Vagina (tissue), 2 donors: ENCODE measurements at regions not wholly inside any gene's neighbourhood (a gene's known extent, or its start where the extent isn't known, plus 50 kb on each side); places are given as distances from the start of the nearest gene placed in this dataset.

Source experiments
- DNase-seq, 2 donors: peaks; one replicate each; pipeline ENCODE4 v3.0.0-alpha.2; 2017; ENCODE audit errors: extremely low spot score in 2 of 2
- H3K27ac ChIP-seq: fragments of 200-600 bp; sonication (generic); one replicate; pipeline ENCODE4 v1.5.1; 2019
- H3K27me3 ChIP-seq: fragments of 200-600 bp; sonication (generic); one replicate; pipeline ENCODE4 v1.5.1; 2019
- H3K36me3 ChIP-seq, 2 donors: fragments of 200-600 bp; sonication (generic); one replicate each; pipeline ENCODE4 v1.5.1; 2017 to 2019
- H3K4me1 ChIP-seq: fragments of 200-600 bp; sonication (generic); one replicate; pipeline ENCODE4 v1.5.1; 2019
- H3K4me3 ChIP-seq, 2 donors: fragments of 200-600 bp; sonication (generic); 1 replicate in 1 of 2; 2 replicates in 1 of 2; pipeline ENCODE4 v1.5.1; 2016 to 2019
- H3K9me3 ChIP-seq: fragments of 200-600 bp; sonication (generic); one replicate; pipeline ENCODE4 v1.5.1; 2019
- POLR2A ChIP-seq, 2 donors: fragments of 450-650 bp; IDR thresholded peaks; one replicate each; pipeline ENCODE4 v1.6.1; 2017; ENCODE audit warnings: antibody characterized with exemption in 2 of 2, mild to moderate bottlenecking in 2 of 2, moderate library complexity in 2 of 2
- POLR2AphosphoS5 ChIP-seq, 2 donors: sonication (generic); formaldehyde crosslinking; IDR thresholded peaks; one replicate each; pipeline ENCODE4 v1.9.0; 2017; ENCODE audit warnings: antibody characterized with exemption in 2 of 2, mild to moderate bottlenecking in 2 of 2, low read depth in 1 of 2; ENCODE audit not compliant: insufficient read depth in 1 of 2
- intact Hi-C: fragments of 100-400 bp; cut with DNase I; formaldehyde crosslinking; loops from one replicate; pipeline ENCODE4 v1.15.1; 2023
- TF ChIP-seq, protein P1 (sequence below), 3 experiments: fragments of 450-650 bp in 2 of 3; fragments of 200-600 bp in 1 of 3; sonication (generic) in 1 of 3; IDR thresholded peaks; one replicate each; pipeline ENCODE4 v1.5.1; 2017 to 2019; ENCODE audit warnings: antibody characterized with exemption in 3 of 3, mild to moderate bottlenecking in 2 of 3, moderate library complexity in 2 of 3

DNA sequence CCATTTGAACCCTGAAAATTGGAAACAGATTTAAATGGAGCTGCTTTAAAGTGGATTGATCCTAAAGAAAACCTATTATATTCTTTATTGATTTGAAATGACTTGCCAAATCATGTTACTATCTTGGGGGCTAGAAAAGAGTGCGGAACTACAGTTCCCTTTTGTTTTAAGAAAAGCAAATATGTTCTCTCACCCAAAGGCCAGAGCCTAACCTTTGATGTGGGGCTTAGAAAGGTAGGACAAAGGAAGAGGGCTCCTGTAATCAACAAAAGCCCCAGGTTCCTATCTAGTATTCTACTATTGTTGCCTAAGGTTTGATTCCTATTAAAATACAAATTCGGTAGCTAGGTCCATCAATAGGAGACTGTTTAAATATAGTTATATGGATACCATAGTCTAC lies 100.8 kb upstream of the BEND6 start:
- Histone ChIP-seq H3K27me3 (no peaks in the 10 kb centered on the region), H3K36me3 (no peaks in the 10 kb centered on the region), H3K4me1 (peaks cover 20% of the 10 kb centered on the region), H3K9me3 (no peaks in the 10 kb centered on the region), H3K4me3 (no peak overlapping the region), H3K27ac (no peak overlapping the region)
- no peak for DNase-seq
- intact Hi-C loops: loop anchor here (5.0 kb wide), 1 partner anchor 222 kb away; no protein-coding TSS in a partner anchor
- TF ChIP-seq POLR2AphosphoS5 (IDR thresholded peaks at IDR 0.05; ENCODE audit: insufficient read depth in 1 of 2, low read depth in 1 of 2) (no peak), POLR2A (IDR thresholded peaks at IDR 0.05) (no peak)
- TF ChIP-seq, protein P1, sequence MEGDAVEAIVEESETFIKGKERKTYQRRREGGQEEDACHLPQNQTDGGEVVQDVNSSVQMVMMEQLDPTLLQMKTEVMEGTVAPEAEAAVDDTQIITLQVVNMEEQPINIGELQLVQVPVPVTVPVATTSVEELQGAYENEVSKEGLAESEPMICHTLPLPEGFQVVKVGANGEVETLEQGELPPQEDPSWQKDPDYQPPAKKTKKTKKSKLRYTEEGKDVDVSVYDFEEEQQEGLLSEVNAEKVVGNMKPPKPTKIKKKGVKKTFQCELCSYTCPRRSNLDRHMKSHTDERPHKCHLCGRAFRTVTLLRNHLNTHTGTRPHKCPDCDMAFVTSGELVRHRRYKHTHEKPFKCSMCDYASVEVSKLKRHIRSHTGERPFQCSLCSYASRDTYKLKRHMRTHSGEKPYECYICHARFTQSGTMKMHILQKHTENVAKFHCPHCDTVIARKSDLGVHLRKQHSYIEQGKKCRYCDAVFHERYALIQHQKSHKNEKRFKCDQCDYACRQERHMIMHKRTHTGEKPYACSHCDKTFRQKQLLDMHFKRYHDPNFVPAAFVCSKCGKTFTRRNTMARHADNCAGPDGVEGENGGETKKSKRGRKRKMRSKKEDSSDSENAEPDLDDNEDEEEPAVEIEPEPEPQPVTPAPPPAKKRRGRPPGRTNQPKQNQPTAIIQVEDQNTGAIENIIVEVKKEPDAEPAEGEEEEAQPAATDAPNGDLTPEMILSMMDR (IDR thresholded peaks at IDR 0.05): no peak

DNA sequence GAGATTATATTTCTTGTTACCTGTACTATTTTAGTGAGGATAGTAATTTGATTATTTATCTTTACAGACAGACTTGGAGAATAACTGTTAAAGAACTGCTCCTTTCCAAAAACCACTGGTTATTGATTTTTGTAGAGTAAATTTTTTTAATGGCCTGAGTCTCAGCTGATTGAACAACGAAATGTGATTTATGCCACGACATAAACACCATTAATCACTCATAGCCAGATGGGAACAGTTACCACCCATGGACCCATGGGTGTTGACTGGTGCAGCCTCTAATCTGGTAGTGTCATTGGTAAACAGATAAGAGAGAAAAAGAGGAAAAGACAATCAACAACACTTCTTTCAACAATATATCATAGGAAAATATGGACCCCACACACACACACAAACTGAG lies 101.4 kb upstream of the BEND6 start:
- Histone ChIP-seq H3K4me1 (peaks cover 20% of the 10 kb centered on the region), H3K9me3 (no peaks in the 10 kb centered on the region)
- no peak for TF ChIP-seq POLR2A (IDR thresholded peaks at IDR 0.05)
- TF ChIP-seq POLR2AphosphoS5 (IDR thresholded peaks at IDR 0.05; ENCODE audit: insufficient read depth in 1 of 2, low read depth in 1 of 2): no peak
- TF ChIP-seq, protein P1 (IDR thresholded peaks at IDR 0.05): no peak

DNA sequence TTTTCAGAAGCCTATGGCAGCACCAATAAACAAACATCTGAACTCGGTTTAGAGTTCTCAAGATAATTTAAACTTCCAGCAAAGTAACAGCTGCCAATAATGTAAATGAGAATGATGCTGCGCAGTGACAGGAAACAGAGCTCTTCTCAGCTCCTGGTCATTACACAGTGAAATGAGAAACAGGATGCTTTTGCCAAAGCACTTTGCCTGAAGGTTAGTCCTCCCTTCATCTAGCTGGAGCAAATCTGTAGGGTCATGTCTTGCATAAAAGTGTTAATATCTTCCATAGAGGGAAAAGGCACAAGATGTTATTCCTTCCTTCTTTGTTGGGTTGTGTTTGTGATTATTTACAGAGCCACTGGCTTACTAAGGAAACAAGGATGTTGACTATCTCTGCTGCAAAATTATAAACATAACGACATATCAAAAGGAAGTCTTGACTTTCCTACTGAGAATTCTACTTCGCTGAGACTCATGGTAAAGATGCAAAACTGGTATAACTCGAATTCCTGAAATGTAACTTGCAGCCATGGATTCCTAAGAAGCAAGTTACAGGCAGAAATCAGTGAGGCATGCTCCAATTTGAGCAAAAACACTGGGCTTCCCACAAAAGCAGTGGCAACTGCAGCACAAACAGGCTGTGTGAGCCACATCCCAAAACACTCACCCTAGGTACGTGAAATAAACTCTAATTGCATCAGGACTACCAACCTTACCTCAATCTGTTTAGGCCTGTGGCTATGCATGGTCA lies 102.5 kb upstream of the BEND6 start:
- no peak for DNase-seq
- intact Hi-C loops: loop anchor here (5.0 kb wide), 1 partner anchor 220 kb away; no protein-coding TSS in a partner anchor
- peaks cover 20% of the 10 kb centered on the region for H3K4me1 ChIP-seq
- no peaks in the 10 kb centered on the region for H3K36me3 ChIP-seq
- TF ChIP-seq POLR2AphosphoS5 (IDR thresholded peaks at IDR 0.05; ENCODE audit: insufficient read depth in 1 of 2, low read depth in 1 of 2): no peak
- TF ChIP-seq POLR2A (IDR thresholded peaks at IDR 0.05): no peak
- TF ChIP-seq, protein P1 (IDR thresholded peaks at IDR 0.05): no peak
- H3K4me3 ChIP-seq: peak overlapping the region; percentile 42 to 49
- H3K27me3 ChIP-seq: no peaks in the 10 kb centered on the region
- H3K9me3 ChIP-seq: no peaks in the 10 kb centered on the region
- H3K27ac ChIP-seq: peak overlapping the region; percentile 75

More for the DNA sequence above, 101.4 kb upstream of the BEND6 start:
- H3K27ac ChIP-seq: no peak overlapping the region
- no peak for DNase-seq
- intact Hi-C loops: loop anchor here (5.0 kb wide), 1 partner anchor 221 kb away; no protein-coding TSS in a partner anchor
- H3K36me3 ChIP-seq: no peaks in the 10 kb centered on the region
- no peaks in the 10 kb centered on the region for H3K27me3 ChIP-seq
- H3K4me3 ChIP-seq: no peak overlapping the region

DNA sequence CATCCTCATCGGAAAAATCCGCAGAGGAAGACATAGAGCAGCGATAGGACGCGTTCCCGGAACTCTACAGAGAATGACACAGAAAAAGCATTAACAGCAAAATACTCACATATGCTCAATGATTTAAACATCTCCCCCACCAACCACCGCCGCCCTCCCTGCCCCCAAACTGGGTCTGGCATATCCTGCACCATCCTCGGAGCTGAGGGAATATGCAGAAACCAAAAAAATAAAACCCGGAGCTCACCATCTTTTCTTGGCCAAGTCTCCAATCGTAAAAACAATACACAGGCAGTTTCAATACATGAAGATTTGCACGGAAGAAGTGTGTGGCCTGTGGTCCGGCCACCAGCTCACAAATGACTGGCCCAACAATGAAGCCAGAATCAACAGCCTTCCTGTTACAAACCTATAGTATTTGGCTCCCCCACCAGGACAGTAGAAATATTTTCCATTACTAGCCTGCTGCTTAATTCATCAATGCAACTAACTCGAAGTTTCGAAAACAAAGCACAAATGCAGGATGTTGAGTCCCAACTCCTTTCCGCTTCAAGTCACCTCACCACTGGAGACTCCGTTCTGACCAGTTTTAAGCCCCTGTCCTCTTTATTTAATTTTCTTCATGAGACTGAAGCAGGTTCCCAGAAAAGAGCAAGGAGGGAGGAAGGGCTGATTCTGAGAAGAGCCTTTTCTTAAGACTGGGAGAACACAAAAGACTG lies 103.2 kb upstream of the BEND6 start:
- intact Hi-C loops: loop anchor here (5.0 kb wide), 1 partner anchor 219 kb away; no protein-coding TSS in a partner anchor

More for the DNA sequence above, 103.2 kb upstream of the BEND6 start:
- Histone ChIP-seq H3K9me3 (no peaks in the 10 kb centered on the region), H3K36me3 (no peaks in the 10 kb centered on the region), H3K27ac (peak overlapping the region; percentile 75), H3K4me3 (peak overlapping the region; percentile 42 to 49), H3K4me1 (peaks cover 20% of the 10 kb centered on the region), H3K27me3 (no peaks in the 10 kb centered on the region)
- TF ChIP-seq POLR2AphosphoS5 (IDR thresholded peaks at IDR 0.05; ENCODE audit: insufficient read depth in 1 of 2, low read depth in 1 of 2): no peak
- TF ChIP-seq, protein P1 (IDR thresholded peaks at IDR 0.05): peak; percentile 48 to 67 (median 55)
- no peak for DNase-seq
